Omental fat pad (tissue), 3 donors: ENCODE measurements at regions not wholly inside any gene's neighbourhood (a gene's known extent, or its start where the extent isn't known, plus 50 kb on each side); places are given as distances from the start of the nearest gene placed in this dataset.

ENCODE experiments used
- ATAC-seq: fragments of 150-250 bp; one replicate; pipeline ENCODE4 v1.9.1; 2016; ENCODE audit warnings: mild to moderate bottlenecking, moderate library complexity; ENCODE audit not compliant: low FRiP score
- DNase-seq: peaks from one replicate; pipeline ENCODE4 v3.0.0-alpha.2; 2019; ENCODE audit warnings: low spot score
- TF ChIP-seq, protein P1 (sequence below), 3 donors: fragments of 450-650 bp; IDR thresholded peaks; one replicate each; pipeline ENCODE4 v1.5.1; 2016 to 2017; ENCODE audit warnings: antibody characterized with exemption in 3 of 3, mild to moderate bottlenecking in 3 of 3, moderate library complexity in 2 of 3

DNA sequence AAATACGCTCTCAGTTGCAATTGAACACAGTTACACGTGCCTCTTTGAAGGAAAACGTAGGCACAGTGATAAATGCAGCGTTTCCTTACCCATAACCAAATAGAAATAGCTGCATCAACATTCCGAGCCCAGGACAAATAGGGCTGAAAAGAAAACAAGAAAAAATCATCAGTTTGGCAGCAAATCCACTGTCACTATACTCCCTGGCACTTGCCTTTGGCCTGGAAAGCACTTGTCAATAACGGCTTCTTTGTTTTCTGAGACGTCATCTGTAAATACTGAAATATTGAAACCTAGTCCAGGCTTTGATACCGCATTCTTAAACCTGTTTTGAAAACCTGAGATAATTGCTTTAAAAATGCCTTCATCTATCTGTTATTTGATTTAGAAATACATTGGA lies 167.2 kb upstream of the AKR1E2 start:
- TF ChIP-seq, protein P1, sequence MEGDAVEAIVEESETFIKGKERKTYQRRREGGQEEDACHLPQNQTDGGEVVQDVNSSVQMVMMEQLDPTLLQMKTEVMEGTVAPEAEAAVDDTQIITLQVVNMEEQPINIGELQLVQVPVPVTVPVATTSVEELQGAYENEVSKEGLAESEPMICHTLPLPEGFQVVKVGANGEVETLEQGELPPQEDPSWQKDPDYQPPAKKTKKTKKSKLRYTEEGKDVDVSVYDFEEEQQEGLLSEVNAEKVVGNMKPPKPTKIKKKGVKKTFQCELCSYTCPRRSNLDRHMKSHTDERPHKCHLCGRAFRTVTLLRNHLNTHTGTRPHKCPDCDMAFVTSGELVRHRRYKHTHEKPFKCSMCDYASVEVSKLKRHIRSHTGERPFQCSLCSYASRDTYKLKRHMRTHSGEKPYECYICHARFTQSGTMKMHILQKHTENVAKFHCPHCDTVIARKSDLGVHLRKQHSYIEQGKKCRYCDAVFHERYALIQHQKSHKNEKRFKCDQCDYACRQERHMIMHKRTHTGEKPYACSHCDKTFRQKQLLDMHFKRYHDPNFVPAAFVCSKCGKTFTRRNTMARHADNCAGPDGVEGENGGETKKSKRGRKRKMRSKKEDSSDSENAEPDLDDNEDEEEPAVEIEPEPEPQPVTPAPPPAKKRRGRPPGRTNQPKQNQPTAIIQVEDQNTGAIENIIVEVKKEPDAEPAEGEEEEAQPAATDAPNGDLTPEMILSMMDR (IDR thresholded peaks at IDR 0.05) = no peak
- no peak for DNase-seq
- no peak for ATAC-seq

DNA sequence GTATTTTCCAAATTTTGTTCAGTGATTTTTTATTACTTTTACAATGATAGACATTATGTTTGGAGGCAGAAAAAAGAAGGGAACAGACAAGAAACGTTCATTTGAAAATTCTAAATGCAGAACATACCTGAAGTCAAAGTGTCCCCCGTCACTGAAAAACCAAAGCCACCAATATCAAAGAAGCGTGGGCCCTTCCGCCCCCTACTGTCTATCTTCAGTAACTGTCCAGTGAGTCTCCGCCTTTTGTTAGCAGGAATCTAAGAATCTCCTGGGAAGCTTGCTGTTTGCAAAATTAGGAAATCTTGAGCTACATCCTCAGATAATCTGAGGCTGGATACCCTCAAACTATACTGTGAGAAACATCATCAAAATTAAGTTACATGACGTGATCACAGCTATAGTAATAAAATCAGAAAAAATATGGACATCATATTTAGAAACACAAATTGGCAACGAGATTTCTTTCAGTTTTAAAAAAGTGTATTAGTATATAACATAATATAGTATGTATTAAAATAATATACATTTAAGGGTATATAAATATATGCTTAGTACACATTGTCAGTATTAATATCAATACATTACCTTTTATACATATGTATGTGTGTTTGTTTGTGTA lies 169.3 kb upstream of the AKR1E2 start:
- DNase-seq (no peak), ATAC-seq (no peak)
- TF ChIP-seq, protein P1 (IDR thresholded peaks at IDR 0.05) = peak in 2 of 3 donors; percentile 53 to 64

DNA sequence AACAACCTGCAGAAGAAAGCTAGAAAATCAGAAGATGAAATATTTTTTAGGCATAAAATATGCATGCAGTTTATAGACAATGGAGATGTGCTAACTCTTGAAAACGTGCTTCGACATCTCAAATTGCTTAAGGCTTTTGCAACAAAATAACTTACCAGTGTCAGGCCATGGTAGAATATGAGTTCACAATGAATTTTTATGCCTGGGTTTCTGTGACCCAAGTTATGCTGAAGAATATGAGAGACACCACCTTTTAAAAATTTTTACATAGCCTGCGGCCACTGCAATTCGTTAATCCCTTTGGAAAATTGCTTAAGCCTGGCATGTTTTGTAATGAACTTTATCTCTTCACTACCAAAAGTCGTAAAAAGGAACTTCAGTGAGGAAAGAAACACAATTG lies 170.1 kb upstream of the AKR1E2 start:
- DNase-seq (no peak), ATAC-seq (no peak)
- TF ChIP-seq, protein P1 (IDR thresholded peaks at IDR 0.05) = no peak

- DNase-seq (no peak), ATAC-seq (no peak)
- TF ChIP-seq, protein P1 (IDR thresholded peaks at IDR 0.05) = no peak
These were observed 170.6 kb upstream of the AKR1E2 start for GRCh38 chr10:4655406-4655805.

DNA sequence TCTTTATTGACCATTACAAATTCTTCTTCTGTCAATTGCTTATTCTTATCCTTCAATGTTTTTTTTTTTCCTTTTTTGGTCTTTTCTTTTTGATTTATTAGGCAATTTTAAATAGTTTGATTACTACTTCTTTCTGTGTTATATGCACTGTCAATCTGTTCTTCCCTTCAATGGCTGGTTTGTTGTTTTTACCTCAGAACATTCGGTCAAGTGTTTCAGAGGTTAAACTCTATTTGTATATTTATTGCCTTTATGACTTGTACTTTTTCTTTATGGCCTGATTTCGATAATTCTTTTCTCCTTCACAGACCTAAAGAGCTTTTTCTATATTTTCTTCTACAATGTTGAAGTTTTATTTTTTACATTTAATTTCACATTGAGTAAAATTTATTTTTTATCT lies 171.5 kb upstream of the AKR1E2 start:
- TF ChIP-seq, protein P1 (IDR thresholded peaks at IDR 0.05) = no peak

GRCh38 chr10:4653160-4653559 lies 172.8 kb upstream of the AKR1E2 start:
- ATAC-seq = no peak
- no peak for DNase-seq
- TF ChIP-seq, protein P1 (IDR thresholded peaks at IDR 0.05) = no peak

More for the DNA sequence above, 171.5 kb upstream of the AKR1E2 start:
- no peak for ATAC-seq
- DNase-seq = no peak
